Ascending aorta (tissue), 2 donors: ENCODE measurements at regions not wholly inside any gene's neighbourhood (a gene's known extent, or its start where the extent isn't known, plus 50 kb on each side); places are given as distances from the start of the nearest gene placed in this dataset.

Source experiments
- DNase-seq, 2 donors: peaks; one replicate each; pipeline ENCODE4 v3.0.0-alpha.2; 2019; ENCODE audit warnings: low spot score in 2 of 2
- H3K27ac ChIP-seq, 2 donors: fragments of 200-600 bp; sonication (generic); one replicate each; pipeline ENCODE4 v1.5.1; 2016 to 2017; ENCODE audit warnings: mild to moderate bottlenecking in 1 of 2
- H3K27me3 ChIP-seq: fragments of 200-600 bp; sonication (generic); one replicate; pipeline ENCODE4 v1.5.1; 2017
- H3K36me3 ChIP-seq, 2 donors: fragments of 200-600 bp; sonication (generic); one replicate each; pipeline ENCODE4 v1.5.1; 2016
- H3K4me1 ChIP-seq, 2 donors: fragments of 200-600 bp; sonication (generic); one replicate each; pipeline ENCODE4 v1.5.1; 2016 to 2017; ENCODE audit warnings: mild to moderate bottlenecking in 1 of 2
- H3K4me3 ChIP-seq, 2 donors: fragments of 200-600 bp; sonication (generic); one replicate each; pipeline ENCODE4 v1.5.1; 2016 to 2017; ENCODE audit warnings: mild to moderate bottlenecking in 1 of 2
- H3K9me3 ChIP-seq, 2 donors: fragments of 200-600 bp; sonication (generic); one replicate each; pipeline ENCODE4 v1.5.1; 2016
- intact Hi-C: fragments of 100-400 bp; cut with DNase I; formaldehyde crosslinking; loops from one replicate; pipeline ENCODE4 v1.15.1; 2023
- TF ChIP-seq, protein P1 (sequence below), 3 experiments: fragments of 200-600 bp in 2 of 3; fragments of 450-650 bp in 1 of 3; sonication (generic) in 2 of 3; IDR thresholded peaks; one replicate each; pipeline ENCODE4 v1.5.1; 2016 to 2019; ENCODE audit warnings: antibody characterized with exemption in 3 of 3, mild to moderate bottlenecking in 1 of 3, moderate library complexity in 1 of 3

DNA sequence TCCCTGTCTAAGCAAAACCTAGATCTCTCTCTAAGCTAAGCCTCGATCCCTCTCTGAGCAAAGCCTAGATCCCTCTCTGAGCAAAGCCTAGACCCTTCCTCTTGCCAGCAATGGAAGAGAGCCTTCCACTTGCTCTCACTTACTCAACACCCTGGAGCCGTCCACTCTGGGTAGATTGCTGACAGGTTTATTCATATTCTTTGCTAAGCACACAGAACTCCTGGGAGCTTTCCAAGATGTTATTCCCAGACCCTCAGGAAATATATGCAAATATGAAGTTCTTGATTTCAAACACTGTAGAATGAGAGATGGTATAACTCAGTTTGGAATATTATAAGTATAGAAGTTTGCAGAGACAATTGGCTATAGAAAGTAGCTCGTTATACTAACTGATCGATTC, 503.8 kb upstream of the CELF2 start:
- Histone ChIP-seq H3K4me1 (peaks cover 0 to 7% of the 10 kb centered on the region in 2 donors), H3K4me3 (no peak overlapping the region), H3K27ac (no peak overlapping the region), H3K9me3 (no peaks in the 10 kb centered on the region), H3K27me3 (no peaks in the 10 kb centered on the region), H3K36me3 (no peaks in the 10 kb centered on the region)
- TF ChIP-seq, protein P1, sequence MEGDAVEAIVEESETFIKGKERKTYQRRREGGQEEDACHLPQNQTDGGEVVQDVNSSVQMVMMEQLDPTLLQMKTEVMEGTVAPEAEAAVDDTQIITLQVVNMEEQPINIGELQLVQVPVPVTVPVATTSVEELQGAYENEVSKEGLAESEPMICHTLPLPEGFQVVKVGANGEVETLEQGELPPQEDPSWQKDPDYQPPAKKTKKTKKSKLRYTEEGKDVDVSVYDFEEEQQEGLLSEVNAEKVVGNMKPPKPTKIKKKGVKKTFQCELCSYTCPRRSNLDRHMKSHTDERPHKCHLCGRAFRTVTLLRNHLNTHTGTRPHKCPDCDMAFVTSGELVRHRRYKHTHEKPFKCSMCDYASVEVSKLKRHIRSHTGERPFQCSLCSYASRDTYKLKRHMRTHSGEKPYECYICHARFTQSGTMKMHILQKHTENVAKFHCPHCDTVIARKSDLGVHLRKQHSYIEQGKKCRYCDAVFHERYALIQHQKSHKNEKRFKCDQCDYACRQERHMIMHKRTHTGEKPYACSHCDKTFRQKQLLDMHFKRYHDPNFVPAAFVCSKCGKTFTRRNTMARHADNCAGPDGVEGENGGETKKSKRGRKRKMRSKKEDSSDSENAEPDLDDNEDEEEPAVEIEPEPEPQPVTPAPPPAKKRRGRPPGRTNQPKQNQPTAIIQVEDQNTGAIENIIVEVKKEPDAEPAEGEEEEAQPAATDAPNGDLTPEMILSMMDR (IDR thresholded peaks at IDR 0.05) = no peak
- intact Hi-C loops = no loop called here
- DNase-seq = no peak

DNA sequence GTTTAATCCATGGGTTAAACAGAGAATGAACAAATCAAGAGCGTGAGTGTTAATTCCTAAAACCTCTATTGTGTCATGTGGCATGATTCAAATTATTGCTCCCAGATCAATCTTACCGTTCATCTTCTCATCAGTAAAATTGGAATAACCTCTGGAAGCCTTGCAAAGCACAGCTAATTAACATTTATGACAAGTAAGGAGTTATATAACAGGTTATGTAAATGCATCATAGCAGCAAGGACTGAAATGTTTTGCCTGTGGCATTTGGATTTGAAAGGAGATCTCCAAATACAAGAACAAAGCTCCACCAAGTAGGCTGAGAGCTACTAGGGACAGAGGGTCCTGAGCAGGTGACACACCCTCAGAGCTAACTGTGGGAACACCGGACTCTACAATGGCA, 502.9 kb upstream of the CELF2 start:
- Histone ChIP-seq H3K4me3 (no peak overlapping the region), H3K27ac (no peak overlapping the region), H3K36me3 (no peaks in the 10 kb centered on the region), H3K9me3 (no peaks in the 10 kb centered on the region), H3K27me3 (no peaks in the 10 kb centered on the region), H3K4me1 (peaks cover 0 to 7% of the 10 kb centered on the region in 2 donors)
- no peak for DNase-seq
- intact Hi-C loops = no loop called here
- TF ChIP-seq, protein P1 (IDR thresholded peaks at IDR 0.05) = no peak

DNA sequence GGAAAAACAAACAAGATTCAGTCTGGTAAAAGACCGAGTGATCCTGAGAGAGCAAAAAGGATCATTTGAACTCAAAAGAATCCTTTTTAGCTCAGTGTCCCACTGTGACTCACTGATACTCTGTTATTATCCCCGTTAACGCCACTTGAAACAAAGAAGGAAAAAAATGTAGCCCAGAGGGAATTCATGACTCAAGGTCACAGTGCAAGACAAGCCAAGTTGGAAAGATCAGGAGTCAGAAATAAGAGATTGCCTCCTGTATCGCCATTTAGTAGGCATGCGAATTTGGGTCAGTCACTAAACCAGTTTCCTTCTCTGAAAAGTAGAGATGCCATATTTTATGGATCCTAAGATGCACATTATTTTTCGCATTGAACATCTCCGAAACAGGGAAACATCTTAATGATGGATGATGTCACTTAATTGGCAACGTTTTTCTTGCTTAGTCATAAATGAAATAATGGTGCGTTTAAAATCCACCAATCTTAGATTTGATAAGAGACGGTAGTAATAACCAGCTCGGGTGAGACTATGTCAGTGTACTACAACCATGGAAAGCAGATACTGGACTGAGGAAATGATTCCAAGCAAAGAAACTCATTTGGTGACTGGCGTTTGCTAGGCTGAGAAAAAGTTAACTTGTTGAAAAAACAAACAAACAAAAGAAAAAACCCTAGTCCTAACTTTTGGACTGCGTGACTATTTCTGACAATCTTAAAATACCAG, 502.0 kb upstream of the CELF2 start:
- Histone ChIP-seq H3K4me3 (peak overlapping the region in 1 of 2 donors; percentile 27), H3K27ac (no peak overlapping the region), H3K4me1 (peaks cover 0 to 7% of the 10 kb centered on the region in 2 donors), H3K27me3 (no peaks in the 10 kb centered on the region), H3K36me3 (no peaks in the 10 kb centered on the region), H3K9me3 (no peaks in the 10 kb centered on the region)
- TF ChIP-seq, protein P1 (IDR thresholded peaks at IDR 0.05) = no peak
- intact Hi-C loops = no loop called here
- no peak for DNase-seq

DNA sequence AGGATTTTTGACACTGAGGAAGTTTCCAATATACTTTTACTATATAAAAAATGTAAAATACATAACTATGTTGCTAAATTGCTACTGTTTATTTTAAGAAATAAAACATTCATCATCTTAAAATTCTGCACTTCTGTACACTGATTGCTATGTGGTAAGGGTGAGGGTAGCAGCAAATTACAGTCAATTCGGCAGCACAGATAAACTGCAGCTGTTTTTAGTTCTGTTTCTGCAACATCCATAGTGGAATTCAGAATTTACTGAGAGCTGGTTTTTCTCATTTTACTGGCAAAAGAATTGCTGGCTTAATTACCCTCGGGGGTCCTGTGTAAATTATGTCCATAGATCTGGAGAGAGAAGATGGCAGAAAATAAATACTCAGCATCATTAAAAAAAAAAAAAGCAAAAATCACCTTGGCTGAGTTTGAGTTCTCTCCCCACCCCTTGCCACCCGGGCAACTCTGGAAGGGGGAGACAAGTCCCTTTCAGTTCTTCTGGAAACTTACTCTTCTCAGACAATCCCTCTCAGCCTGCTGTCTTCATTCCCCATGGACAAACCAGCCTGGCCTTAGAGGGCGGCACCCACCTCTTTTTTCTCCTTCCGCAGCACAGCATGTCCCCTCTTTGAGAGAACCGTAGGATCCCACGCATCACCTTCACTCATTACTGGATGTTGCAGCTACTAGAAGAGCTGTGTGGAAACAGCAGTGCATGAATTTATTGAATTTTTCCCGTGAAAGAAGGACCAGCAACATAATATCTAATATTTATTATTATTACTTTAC, 501.1 kb upstream of the CELF2 start:
- no peaks in the 10 kb centered on the region for H3K36me3 ChIP-seq
- no peaks in the 10 kb centered on the region for H3K27me3 ChIP-seq
- no peak for DNase-seq
- peaks cover 0 to 7% of the 10 kb centered on the region in 2 donors for H3K4me1 ChIP-seq
- TF ChIP-seq, protein P1 (IDR thresholded peaks at IDR 0.05) = no peak
- intact Hi-C loops = no loop called here
- no peak overlapping the region for H3K27ac ChIP-seq
- no peak overlapping the region for H3K4me3 ChIP-seq
- H3K9me3 ChIP-seq = no peaks in the 10 kb centered on the region

DNA sequence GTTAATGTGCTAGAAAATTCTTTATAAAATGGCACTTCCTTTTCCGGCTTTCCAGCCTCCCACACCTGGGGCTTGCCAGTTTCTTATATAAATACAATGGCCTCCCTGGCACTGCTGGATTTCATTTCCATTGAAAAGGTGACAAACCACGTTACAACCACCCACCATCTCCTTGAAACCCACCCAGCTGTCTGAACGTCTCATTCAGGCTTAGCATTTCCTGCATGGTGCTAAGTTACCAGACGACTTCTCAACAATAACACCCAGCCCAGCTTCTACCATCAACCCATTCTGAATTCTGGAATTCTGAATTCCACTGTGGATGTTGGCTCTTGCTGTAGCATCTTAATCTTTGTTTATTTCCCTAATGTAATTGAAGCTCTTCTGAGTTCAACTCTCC, 499.8 kb upstream of the CELF2 start:
- no peaks in the 10 kb centered on the region for H3K9me3 ChIP-seq
- intact Hi-C loops = no loop called here
- no peak overlapping the region for H3K4me3 ChIP-seq
- H3K36me3 ChIP-seq = no peaks in the 10 kb centered on the region
- TF ChIP-seq, protein P1 (IDR thresholded peaks at IDR 0.05) = no peak
- H3K27me3 ChIP-seq = no peaks in the 10 kb centered on the region
- H3K27ac ChIP-seq = no peak overlapping the region
- no peak for DNase-seq
- H3K4me1 ChIP-seq = peaks cover 0 to 7% of the 10 kb centered on the region in 2 donors
